KMS-11 (cell line): ENCODE measurements at regions not wholly inside any gene's neighbourhood (a gene's known extent, or its start where the extent isn't known, plus 50 kb on each side); places are given as distances from the start of the nearest gene placed in this dataset.

Source experiments
- H2AFZ ChIP-seq: fragments of 200-600 bp; sonication (generic); 2 replicates; pipeline ENCODE4 v1.6.1; 2016; ENCODE audit warnings: antibody characterized with exemption, mixed run types, low read depth
- H3K27ac ChIP-seq: fragments of 200-600 bp; sonication (generic); 2 replicates; pipeline ENCODE4 v1.6.1; 2016; ENCODE audit warnings: mild to moderate bottlenecking, mixed run types
- H3K27me3 ChIP-seq: fragments of 200-600 bp; sonication (generic); 2 replicates; pipeline ENCODE4 v1.6.1; 2017; ENCODE audit warnings: mild to moderate bottlenecking, low read depth, mixed run types, moderate library complexity; ENCODE audit not compliant: insufficient read depth
- H3K36me3 ChIP-seq: fragments of 200-600 bp; sonication (generic); 2 replicates; pipeline ENCODE4 v1.6.1; 2017; ENCODE audit warnings: mild to moderate bottlenecking, mixed run types; ENCODE audit not compliant: insufficient read depth
- H3K4me1 ChIP-seq: fragments of 200-600 bp; sonication (generic); 2 replicates; pipeline ENCODE4 v1.6.1; 2016; ENCODE audit warnings: mild to moderate bottlenecking, low read depth, mixed run types; ENCODE audit not compliant: poor library complexity, severe bottlenecking
- H3K4me2 ChIP-seq: fragments of 200-600 bp; sonication (generic); 2 replicates; pipeline ENCODE4 v1.7.0; 2016; ENCODE audit warnings: mild to moderate bottlenecking, mixed run types
- H3K4me3 ChIP-seq: fragments of 200-600 bp; sonication (generic); IDR thresholded peaks from 2 replicates; pipeline ENCODE4 v1.6.1; 2017; ENCODE audit warnings: low read depth, low read length, mixed read lengths; ENCODE audit not compliant: insufficient read depth
- H3K79me2 ChIP-seq: fragments of 200-600 bp; sonication (generic); 2 replicates; pipeline ENCODE4 v1.6.1; 2016; ENCODE audit warnings: low read depth, mixed run types; ENCODE audit not compliant: insufficient read depth
- H3K9ac ChIP-seq: fragments of 200-600 bp; sonication (generic); 2 replicates; pipeline ENCODE4 v1.6.1; 2016; ENCODE audit warnings: mild to moderate bottlenecking, mixed run types
- H4K20me1 ChIP-seq: fragments of 200-600 bp; sonication (generic); 2 replicates; pipeline ENCODE4 v1.6.1; 2016; ENCODE audit warnings: mild to moderate bottlenecking, mixed run types; ENCODE audit not compliant: insufficient read depth
- TF ChIP-seq, protein P1 (sequence below): fragments of 200-600 bp; sonication (generic); conservative IDR thresholded peaks from 2 replicates; pipeline ENCODE4 v1.6.1; 2017; ENCODE audit warnings: low read depth, mild to moderate bottlenecking, antibody characterized with exemption, low read length, moderate library complexity, mixed read lengths

- TF ChIP-seq, protein P1, sequence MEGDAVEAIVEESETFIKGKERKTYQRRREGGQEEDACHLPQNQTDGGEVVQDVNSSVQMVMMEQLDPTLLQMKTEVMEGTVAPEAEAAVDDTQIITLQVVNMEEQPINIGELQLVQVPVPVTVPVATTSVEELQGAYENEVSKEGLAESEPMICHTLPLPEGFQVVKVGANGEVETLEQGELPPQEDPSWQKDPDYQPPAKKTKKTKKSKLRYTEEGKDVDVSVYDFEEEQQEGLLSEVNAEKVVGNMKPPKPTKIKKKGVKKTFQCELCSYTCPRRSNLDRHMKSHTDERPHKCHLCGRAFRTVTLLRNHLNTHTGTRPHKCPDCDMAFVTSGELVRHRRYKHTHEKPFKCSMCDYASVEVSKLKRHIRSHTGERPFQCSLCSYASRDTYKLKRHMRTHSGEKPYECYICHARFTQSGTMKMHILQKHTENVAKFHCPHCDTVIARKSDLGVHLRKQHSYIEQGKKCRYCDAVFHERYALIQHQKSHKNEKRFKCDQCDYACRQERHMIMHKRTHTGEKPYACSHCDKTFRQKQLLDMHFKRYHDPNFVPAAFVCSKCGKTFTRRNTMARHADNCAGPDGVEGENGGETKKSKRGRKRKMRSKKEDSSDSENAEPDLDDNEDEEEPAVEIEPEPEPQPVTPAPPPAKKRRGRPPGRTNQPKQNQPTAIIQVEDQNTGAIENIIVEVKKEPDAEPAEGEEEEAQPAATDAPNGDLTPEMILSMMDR: no peak
- H3K4me2 ChIP-seq: no peak overlapping the region
Measured at GRCh38 chr7:125370502-125370901, 440.9 kb upstream of the POT1 start.

DNA sequence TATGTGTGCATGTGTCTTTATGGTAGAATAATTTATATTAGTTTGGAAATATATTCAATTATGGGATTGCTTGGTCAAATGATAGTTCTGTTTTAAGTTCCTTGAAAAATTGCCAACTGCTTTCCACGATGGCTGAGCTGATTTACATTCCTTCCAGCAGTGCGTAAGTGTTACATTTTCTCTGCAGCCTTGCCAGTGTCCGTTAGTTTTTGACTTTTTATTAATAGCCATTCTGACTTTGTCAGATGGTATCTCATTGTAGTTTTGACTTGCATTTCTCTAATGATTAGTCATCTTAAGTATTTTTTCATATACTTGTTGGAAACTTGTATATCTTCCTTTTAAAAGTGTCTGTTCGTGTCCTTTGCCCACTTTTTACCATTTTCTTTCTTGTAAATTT is 434.2 kb upstream of the POT1 start:
- Histone ChIP-seq H3K4me3 (no peak overlapping the region), H3K27ac (no peak overlapping the region), H3K4me2 (no peak overlapping the region), H3K27me3 (no peaks in the 10 kb centered on the region), H3K9ac (no peak overlapping the region), H2AFZ (no peak overlapping the region), H3K4me1 (no peaks in the 10 kb centered on the region), H3K36me3 (no peaks in the 10 kb centered on the region), H4K20me1 (no peaks in the 10 kb centered on the region), H3K79me2 (no peaks in the 10 kb centered on the region)
- TF ChIP-seq, protein P1: no peak

More at GRCh38 chr7:125370502-125370901, 440.9 kb upstream of the POT1 start:
- H3K36me3 ChIP-seq: no peaks in the 10 kb centered on the region
- H4K20me1 ChIP-seq: no peaks in the 10 kb centered on the region
- H3K27ac ChIP-seq: no peak overlapping the region
- no peaks in the 10 kb centered on the region for H3K79me2 ChIP-seq
- H3K4me3 ChIP-seq: no peak overlapping the region
- no peak overlapping the region for H2AFZ ChIP-seq
- H3K4me1 ChIP-seq: no peaks in the 10 kb centered on the region
- H3K27me3 ChIP-seq: no peaks in the 10 kb centered on the region
- H3K9ac ChIP-seq: no peak overlapping the region

DNA sequence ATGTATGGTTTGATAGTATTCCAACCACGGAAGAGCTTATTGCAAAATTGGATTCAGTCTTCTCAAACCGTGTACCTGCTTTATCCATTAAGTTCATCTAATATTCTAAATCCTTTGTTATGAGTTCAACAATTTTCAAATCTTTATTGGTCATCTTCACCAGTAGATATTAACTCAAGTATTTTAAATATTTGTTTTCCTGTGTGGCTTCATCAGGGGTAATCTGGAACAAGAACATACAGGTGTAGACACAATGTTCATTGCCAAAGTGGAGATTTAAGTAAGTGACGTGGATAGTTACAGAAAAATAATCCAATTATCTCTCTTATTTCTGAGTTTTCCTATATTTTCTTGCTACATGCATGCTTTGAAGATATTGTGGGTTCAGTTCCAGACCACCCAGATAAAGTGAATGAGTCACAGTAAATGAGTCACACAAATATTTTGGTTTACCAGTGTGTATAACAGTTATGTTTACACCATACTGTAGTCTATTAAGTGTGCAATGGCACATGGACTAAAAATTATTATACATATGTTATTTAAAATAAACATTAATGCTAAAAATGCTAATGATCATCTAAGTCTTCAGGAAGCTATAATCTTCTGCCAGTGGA is 429.0 kb upstream of the POT1 start:
- H3K4me3 ChIP-seq: no peak overlapping the region
- no peak overlapping the region for H3K27ac ChIP-seq
- H3K9ac ChIP-seq: no peak overlapping the region
- H3K4me1 ChIP-seq: no peaks in the 10 kb centered on the region
- H3K4me2 ChIP-seq: no peak overlapping the region
- no peaks in the 10 kb centered on the region for H4K20me1 ChIP-seq
- TF ChIP-seq, protein P1: no peak
- no peak overlapping the region for H2AFZ ChIP-seq
- no peaks in the 10 kb centered on the region for H3K36me3 ChIP-seq
- H3K27me3 ChIP-seq: no peaks in the 10 kb centered on the region
- no peaks in the 10 kb centered on the region for H3K79me2 ChIP-seq

GRCh38 chr7:125357676-125358455 is 428.2 kb upstream of the POT1 start:
- H3K79me2 ChIP-seq: no peaks in the 10 kb centered on the region
- H3K4me2 ChIP-seq: no peak overlapping the region
- no peaks in the 10 kb centered on the region for H3K27me3 ChIP-seq
- H3K9ac ChIP-seq: no peak overlapping the region
- no peaks in the 10 kb centered on the region for H3K36me3 ChIP-seq
- H3K4me1 ChIP-seq: no peaks in the 10 kb centered on the region
- no peaks in the 10 kb centered on the region for H4K20me1 ChIP-seq
- no peak overlapping the region for H3K4me3 ChIP-seq
- TF ChIP-seq, protein P1: no peak
- H3K27ac ChIP-seq: no peak overlapping the region
- no peak overlapping the region for H2AFZ ChIP-seq
